ENCODE measurements at regions not wholly inside any gene's neighbourhood (a gene's known extent, or its start where the extent isn't known, plus 50 kb on each side); places are given as distances from the start of the nearest gene placed in this dataset.

DNA sequence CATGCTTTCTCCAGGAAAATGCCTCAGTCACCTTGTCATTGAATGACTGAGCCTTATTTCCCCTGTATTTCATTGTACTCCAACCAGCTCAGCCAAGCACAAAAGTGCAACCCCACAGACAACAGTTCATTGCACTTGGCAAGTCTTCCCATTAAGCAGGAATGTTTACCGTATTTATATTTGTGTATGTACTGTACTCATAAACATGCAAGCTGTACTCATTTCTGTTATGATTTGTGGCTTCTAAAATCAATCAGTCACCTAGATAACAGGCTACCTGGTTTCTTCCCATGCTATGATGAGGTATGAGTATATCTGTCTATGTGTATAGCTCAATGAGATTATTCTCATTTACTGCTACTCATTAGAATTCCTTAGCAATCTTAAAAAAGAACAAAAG, 505.5 kb upstream of the FAM98A start:
- no peak overlapping the region for H3K27ac Mint-ChIP-seq
- peaks cover 3% of the 10 kb centered on the region; the same call in 1 of the 2 replicates for H3K4me1 Mint-ChIP-seq
- CTCF ChIA-PET = interaction anchor here (0.6 kb wide), 1 partner anchor 648 kb away, joined by 3 read pairs; no protein-coding TSS in a partner anchor
- H3K9me3 Mint-ChIP-seq = no peaks in the 10 kb centered on the region
- ATAC-seq (no peak), DNase-seq (ENCODE audit: low spot score) (no peak)
- no peaks in the 10 kb centered on the region for H3K36me3 Mint-ChIP-seq
- POLR2A ChIA-PET = no interaction called here
- TF ChIP-seq, protein P1, sequence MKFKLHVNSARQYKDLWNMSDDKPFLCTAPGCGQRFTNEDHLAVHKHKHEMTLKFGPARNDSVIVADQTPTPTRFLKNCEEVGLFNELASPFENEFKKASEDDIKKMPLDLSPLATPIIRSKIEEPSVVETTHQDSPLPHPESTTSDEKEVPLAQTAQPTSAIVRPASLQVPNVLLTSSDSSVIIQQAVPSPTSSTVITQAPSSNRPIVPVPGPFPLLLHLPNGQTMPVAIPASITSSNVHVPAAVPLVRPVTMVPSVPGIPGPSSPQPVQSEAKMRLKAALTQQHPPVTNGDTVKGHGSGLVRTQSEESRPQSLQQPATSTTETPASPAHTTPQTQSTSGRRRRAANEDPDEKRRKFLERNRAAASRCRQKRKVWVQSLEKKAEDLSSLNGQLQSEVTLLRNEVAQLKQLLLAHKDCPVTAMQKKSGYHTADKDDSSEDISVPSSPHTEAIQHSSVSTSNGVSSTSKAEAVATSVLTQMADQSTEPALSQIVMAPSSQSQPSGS (CRISPR knock-in tag; IDR thresholded peaks at IDR 0.05; ENCODE audit: borderline replicate concordance, low read depth) = no peak
- TF ChIP-seq TEAD4 (CRISPR knock-in tag; IDR thresholded peaks at IDR 0.05) (no peak), ZNF317 (CRISPR knock-in tag; IDR thresholded peaks at IDR 0.05; ENCODE audit: borderline replicate concordance, low read depth) (no peak), SMAD4 (CRISPR knock-in tag; IDR thresholded peaks at IDR 0.05) (no peak), ZNF416 (CRISPR knock-in tag; IDR thresholded peaks at IDR 0.05) (no peak), ZNF423 (CRISPR knock-in tag; IDR thresholded peaks at IDR 0.05) (no peak), TCF7 (CRISPR knock-in tag; IDR thresholded peaks at IDR 0.05; ENCODE audit: low read depth) (no peak)
- TF ChIP-seq, protein P2, sequence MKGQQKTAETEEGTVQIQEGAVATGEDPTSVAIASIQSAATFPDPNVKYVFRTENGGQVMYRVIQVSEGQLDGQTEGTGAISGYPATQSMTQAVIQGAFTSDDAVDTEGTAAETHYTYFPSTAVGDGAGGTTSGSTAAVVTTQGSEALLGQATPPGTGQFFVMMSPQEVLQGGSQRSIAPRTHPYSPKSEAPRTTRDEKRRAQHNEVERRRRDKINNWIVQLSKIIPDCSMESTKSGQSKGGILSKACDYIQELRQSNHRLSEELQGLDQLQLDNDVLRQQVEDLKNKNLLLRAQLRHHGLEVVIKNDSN (CRISPR knock-in tag; IDR thresholded peaks at IDR 0.05) = no peak
- TF ChIP-seq, protein P3, sequence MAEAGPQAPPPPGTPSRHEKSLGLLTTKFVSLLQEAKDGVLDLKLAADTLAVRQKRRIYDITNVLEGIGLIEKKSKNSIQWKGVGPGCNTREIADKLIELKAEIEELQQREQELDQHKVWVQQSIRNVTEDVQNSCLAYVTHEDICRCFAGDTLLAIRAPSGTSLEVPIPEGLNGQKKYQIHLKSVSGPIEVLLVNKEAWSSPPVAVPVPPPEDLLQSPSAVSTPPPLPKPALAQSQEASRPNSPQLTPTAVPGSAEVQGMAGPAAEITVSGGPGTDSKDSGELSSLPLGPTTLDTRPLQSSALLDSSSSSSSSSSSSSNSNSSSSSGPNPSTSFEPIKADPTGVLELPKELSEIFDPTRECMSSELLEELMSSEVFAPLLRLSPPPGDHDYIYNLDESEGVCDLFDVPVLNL (CRISPR knock-in tag; IDR thresholded peaks at IDR 0.05; ENCODE audit: borderline replicate concordance, low read depth) = no peak
- TF ChIP-seq, protein P4, sequence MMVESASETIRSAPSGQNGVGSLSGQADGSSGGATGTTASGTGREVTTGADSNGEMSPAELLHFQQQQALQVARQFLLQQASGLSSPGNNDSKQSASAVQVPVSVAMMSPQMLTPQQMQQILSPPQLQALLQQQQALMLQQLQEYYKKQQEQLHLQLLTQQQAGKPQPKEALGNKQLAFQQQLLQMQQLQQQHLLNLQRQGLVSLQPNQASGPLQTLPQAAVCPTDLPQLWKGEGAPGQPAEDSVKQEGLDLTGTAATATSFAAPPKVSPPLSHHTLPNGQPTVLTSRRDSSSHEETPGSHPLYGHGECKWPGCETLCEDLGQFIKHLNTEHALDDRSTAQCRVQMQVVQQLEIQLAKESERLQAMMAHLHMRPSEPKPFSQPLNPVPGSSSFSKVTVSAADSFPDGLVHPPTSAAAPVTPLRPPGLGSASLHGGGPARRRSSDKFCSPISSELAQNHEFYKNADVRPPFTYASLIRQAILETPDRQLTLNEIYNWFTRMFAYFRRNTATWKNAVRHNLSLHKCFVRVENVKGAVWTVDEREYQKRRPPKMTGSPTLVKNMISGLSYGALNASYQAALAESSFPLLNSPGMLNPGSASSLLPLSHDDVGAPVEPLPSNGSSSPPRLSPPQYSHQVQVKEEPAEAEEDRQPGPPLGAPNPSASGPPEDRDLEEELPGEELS (CRISPR knock-in tag; IDR thresholded peaks at IDR 0.05) = no peak
- no peaks in the 10 kb centered on the region for H3K27me3 Mint-ChIP-seq (ENCODE audit: low read depth)
- no peak overlapping the region for H3K4me3 Mint-ChIP-seq

DNA sequence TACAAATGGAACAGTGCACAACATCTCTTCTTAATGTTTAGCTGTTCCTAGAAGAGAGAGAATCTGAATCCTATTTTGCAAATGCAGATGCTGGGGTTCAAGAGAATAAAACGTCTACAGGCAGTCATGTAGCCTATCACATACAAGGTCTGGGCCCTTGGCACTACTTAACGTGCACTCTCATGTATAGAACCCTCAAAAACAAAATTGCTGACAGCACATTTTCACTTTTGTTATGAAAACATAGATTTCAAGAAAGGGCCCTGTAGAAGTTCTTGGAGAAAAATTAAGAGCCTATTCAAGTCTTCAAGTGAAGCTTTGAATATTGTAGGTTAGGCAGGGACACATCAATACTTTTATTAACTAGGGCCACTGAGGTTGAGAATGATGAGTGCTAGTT, 504.3 kb upstream of the FAM98A start:
- Mint-ChIP-seq H3K4me1 (peaks cover 4% of the 10 kb centered on the region), H3K36me3 (no peaks in the 10 kb centered on the region), H3K27ac (no peak overlapping the region), H3K4me3 (no peak overlapping the region), H3K27me3 (ENCODE audit: low read depth) (no peaks in the 10 kb centered on the region), H3K9me3 (no peaks in the 10 kb centered on the region)
- ChIA-PET CTCF (no interaction called here), POLR2A (no interaction called here)
- DNase-seq (ENCODE audit: low spot score) (no peak), ATAC-seq (no peak)
- TF ChIP-seq NFE2L1 (CRISPR knock-in tag; IDR thresholded peaks at IDR 0.05) = no peak
- no peak for TF ChIP-seq ZNF671 (CRISPR knock-in tag; IDR thresholded peaks at IDR 0.05)
- no peak for TF ChIP-seq FOXJ3 (CRISPR knock-in tag; IDR thresholded peaks at IDR 0.05; ENCODE audit: borderline replicate concordance)
- TF ChIP-seq, protein P5, sequence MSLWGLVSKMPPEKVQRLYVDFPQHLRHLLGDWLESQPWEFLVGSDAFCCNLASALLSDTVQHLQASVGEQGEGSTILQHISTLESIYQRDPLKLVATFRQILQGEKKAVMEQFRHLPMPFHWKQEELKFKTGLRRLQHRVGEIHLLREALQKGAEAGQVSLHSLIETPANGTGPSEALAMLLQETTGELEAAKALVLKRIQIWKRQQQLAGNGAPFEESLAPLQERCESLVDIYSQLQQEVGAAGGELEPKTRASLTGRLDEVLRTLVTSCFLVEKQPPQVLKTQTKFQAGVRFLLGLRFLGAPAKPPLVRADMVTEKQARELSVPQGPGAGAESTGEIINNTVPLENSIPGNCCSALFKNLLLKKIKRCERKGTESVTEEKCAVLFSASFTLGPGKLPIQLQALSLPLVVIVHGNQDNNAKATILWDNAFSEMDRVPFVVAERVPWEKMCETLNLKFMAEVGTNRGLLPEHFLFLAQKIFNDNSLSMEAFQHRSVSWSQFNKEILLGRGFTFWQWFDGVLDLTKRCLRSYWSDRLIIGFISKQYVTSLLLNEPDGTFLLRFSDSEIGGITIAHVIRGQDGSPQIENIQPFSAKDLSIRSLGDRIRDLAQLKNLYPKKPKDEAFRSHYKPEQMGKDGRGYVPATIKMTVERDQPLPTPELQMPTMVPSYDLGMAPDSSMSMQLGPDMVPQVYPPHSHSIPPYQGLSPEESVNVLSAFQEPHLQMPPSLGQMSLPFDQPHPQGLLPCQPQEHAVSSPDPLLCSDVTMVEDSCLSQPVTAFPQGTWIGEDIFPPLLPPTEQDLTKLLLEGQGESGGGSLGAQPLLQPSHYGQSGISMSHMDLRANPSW (CRISPR knock-in tag; conservative IDR thresholded peaks at IDR 0.05; ENCODE audit: low read depth) = no peak
- TF ChIP-seq, protein P6, sequence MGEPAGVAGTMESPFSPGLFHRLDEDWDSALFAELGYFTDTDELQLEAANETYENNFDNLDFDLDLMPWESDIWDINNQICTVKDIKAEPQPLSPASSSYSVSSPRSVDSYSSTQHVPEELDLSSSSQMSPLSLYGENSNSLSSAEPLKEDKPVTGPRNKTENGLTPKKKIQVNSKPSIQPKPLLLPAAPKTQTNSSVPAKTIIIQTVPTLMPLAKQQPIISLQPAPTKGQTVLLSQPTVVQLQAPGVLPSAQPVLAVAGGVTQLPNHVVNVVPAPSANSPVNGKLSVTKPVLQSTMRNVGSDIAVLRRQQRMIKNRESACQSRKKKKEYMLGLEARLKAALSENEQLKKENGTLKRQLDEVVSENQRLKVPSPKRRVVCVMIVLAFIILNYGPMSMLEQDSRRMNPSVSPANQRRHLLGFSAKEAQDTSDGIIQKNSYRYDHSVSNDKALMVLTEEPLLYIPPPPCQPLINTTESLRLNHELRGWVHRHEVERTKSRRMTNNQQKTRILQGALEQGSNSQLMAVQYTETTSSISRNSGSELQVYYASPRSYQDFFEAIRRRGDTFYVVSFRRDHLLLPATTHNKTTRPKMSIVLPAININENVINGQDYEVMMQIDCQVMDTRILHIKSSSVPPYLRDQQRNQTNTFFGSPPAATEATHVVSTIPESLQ (CRISPR knock-in tag; IDR thresholded peaks at IDR 0.05) = no peak
- no peak for TF ChIP-seq NFATC4 (CRISPR knock-in tag; IDR thresholded peaks at IDR 0.05)

All from WTC11 (cell line).